K562 (cell line): ENCODE measurements at regions not wholly inside any gene's neighbourhood (a gene's known extent, or its start where the extent isn't known, plus 50 kb on each side); places are given as distances from the start of the nearest gene placed in this dataset.

Experiments used
- ATAC-seq: fragments of 200-7000 bp; cut with Tn5 transposase; 3 replicates; pipeline ENCODE4 v1.9.1; 2020; ENCODE audit warnings: moderate library complexity
- BruUV-seq: library from RNA; stranded (reverse); fragments of 400-500 nt; replicated peaks from 2 replicates; lab custom pipeline; 2021; lab: Mats Ljungman, UMichigan
- CTCF ChIA-PET: fragments of 300-600 bp; formaldehyde crosslinking; extraction: SDS; loops from one replicate; lab custom pipeline; 2021; ENCODE audit warnings: low intra/inter-chr PET ratio; lab: Yijun Ruan, JAX
- POLR2A ChIA-PET: fragments of 300-600, 350-650 bp; sonication (Branson Sonifier 250); formaldehyde crosslinking; extraction: SDS; loops from one replicate; lab custom pipeline; 2021; ENCODE audit warnings: antibody characterized with exemption, inconsistent platforms; lab: Yijun Ruan, JAX
- DNase-seq, 4 experiments: peaks; one replicate each; pipeline versions ENCODE4 v3.0.0 to v3.0.0-alpha.2; 2011 to 2018; ENCODE audit warnings: low spot score in 3 of 4, mixed read lengths in 3 of 4; ENCODE audit errors: extremely low read depth in 1 of 4
- FAIRE-seq: peaks from 2 replicates; lab custom pipeline; 2011; peaks lifted over from hg19 to GRCh38; lab: Jason Lieb, UNC
- H2AFZ ChIP-seq: 2 replicates; pipeline ENCODE4 v1.6.0; 2011; ENCODE audit warnings: low read depth, low read length, control low read depth, inconsistent platforms
- H3K27ac ChIP-seq: fragments of 200-600 bp; 3 replicates; pipeline ENCODE4 v1.8.0; 2011; ENCODE audit warnings: low read depth, mild to moderate bottlenecking, control low read depth, inconsistent platforms, low read length, moderate library complexity, mixed read lengths; ENCODE audit errors: extremely low read depth
- H3K27me3 ChIP-seq, 2 experiments: fragments of 300-600 bp in 1 of 2; 2 replicates in 1 of 2; 3 replicates in 1 of 2; pipeline versions ENCODE4 v1.6.0 to v1.8.0; 2011; ENCODE audit warnings: inconsistent platforms in 2 of 2, low read length in 2 of 2, mild to moderate bottlenecking in 1 of 2, mixed read lengths in 1 of 2, moderate library complexity in 1 of 2; ENCODE audit not compliant: control insufficient read depth in 2 of 2, insufficient read depth in 2 of 2
- H3K36me3 ChIP-seq: fragments of 300-600 bp; 3 replicates; pipeline ENCODE4 v1.8.0; 2011; ENCODE audit warnings: mild to moderate bottlenecking, low read length, inconsistent platforms; ENCODE audit not compliant: control insufficient read depth, insufficient read depth
- H3K4me1 ChIP-seq, 2 experiments: fragments of 200-600 bp in 1 of 2; replicated peaks in 1 of 2; 2 replicates in 1 of 2; 3 replicates in 1 of 2; pipeline versions ENCODE4 v1.5.1 to v1.8.0; 2011; ENCODE audit warnings: inconsistent platforms in 2 of 2, low read length in 2 of 2, mild to moderate bottlenecking in 1 of 2, mixed read lengths in 1 of 2, moderate library complexity in 1 of 2; ENCODE audit not compliant: control insufficient read depth in 2 of 2, insufficient read depth in 2 of 2
- H3K4me2 ChIP-seq: 2 replicates; pipeline ENCODE4 v1.6.1; 2011; ENCODE audit warnings: low read length, control low read depth, inconsistent platforms, mixed read lengths; ENCODE audit not compliant: insufficient read depth
- H3K4me3 ChIP-seq: fragments of 200-600 bp; sonication (generic), shearing (Covaris generic); 2 replicates; pipeline ENCODE4 v1.5.1; 2016; ENCODE audit warnings: control low read depth, inconsistent platforms
- H3K79me2 ChIP-seq: fragments of 200-600 bp; 3 replicates; pipeline ENCODE4 v1.8.0; 2011; ENCODE audit warnings: low read length, inconsistent platforms; ENCODE audit not compliant: control insufficient read depth, insufficient read depth
- H3K9ac ChIP-seq, 2 experiments: 2 replicates each; pipeline versions ENCODE4 v1.6.0 to v1.6.1; 2011; ENCODE audit warnings: low read depth in 2 of 2, low read length in 2 of 2, control low read depth in 1 of 2, inconsistent platforms in 1 of 2, mild to moderate bottlenecking in 1 of 2, mixed read lengths in 1 of 2; ENCODE audit not compliant: insufficient read depth in 1 of 2
- H3K9me1 ChIP-seq: one replicate; pipeline ENCODE4 v1.6.0; 2011; ENCODE audit warnings: inconsistent platforms, mild to moderate bottlenecking, low read length, moderate library complexity; ENCODE audit not compliant: control insufficient read depth, insufficient read depth
- H3K9me3 ChIP-seq: replicated peaks from 2 replicates; pipeline ENCODE4 v1.5.1; 2011; ENCODE audit warnings: low read depth, low read length, inconsistent platforms; ENCODE audit not compliant: control insufficient read depth, insufficient read depth
- H4K20me1 ChIP-seq: replicated peaks from 2 replicates; pipeline ENCODE4 v1.6.1; 2011; ENCODE audit warnings: low read length, inconsistent platforms, mixed read lengths; ENCODE audit not compliant: control insufficient read depth, insufficient read depth
- CBX2 ChIP-seq: fragments of 200-600 bp; sonication (generic); IDR thresholded peaks from one replicate; pipeline ENCODE4 v1.6.1; 2012; ENCODE audit warnings: mild to moderate bottlenecking, low read length, inconsistent platforms; ENCODE audit not compliant: insufficient read depth, poor library complexity, severe bottlenecking
- GATA2 ChIP-seq: sonication (generic); formaldehyde crosslinking; IDR thresholded peaks from 2 replicates; pipeline ENCODE4 v1.4.0; 2020; ENCODE audit warnings: mild to moderate bottlenecking, missing genetic modification reagents
- PHTF2 ChIP-seq: fragments of 250-450 bp; sonication (Bioruptor Pico); IDR thresholded peaks from 2 replicates; pipeline ENCODE4 v1.5.0; 2021; ENCODE audit warnings: mild to moderate bottlenecking
- PPARD ChIP-seq: fragments of 250-450 bp; sonication (Bioruptor Pico); IDR thresholded peaks from 2 replicates; pipeline ENCODE4 v1.8.0; 2022; ENCODE audit warnings: inconsistent platforms, mild to moderate bottlenecking, moderate library complexity
- SAFB ChIP-seq: fragments of 200-400 bp; formaldehyde crosslinking; IDR thresholded peaks from 2 replicates; pipeline ENCODE4 v1.6.1; 2017; ENCODE audit warnings: low read depth, low read length, borderline replicate concordance
- ZNF583 ChIP-seq: fragments of 250-450 bp; sonication (Bioruptor Pico); IDR thresholded peaks from 2 replicates; pipeline ENCODE4 v1.4.0; 2020
- WGBS: fragments of 100-300 bp; shearing (Covaris generic); methylation state at CpG from one replicate; pipeline ENCODE4 v1.1.6; 2016; ENCODE audit warnings: low coverage, mixed read lengths; ENCODE audit not compliant: insufficient coverage; ENCODE audit errors: missing lambda C conversion rate; 5-methylcytosine and 5-hydroxymethylcytosine counted together
- in situ Hi-C: fragments of 300-500 bp; cut with MboI; formaldehyde crosslinking; loops from 4 replicates; pipeline ENCODE4 v1.15.0; 2018; ENCODE audit warnings: inconsistent platforms, mixed read lengths
- intact Hi-C: fragments of 100-400 bp; cut with micrococcal nuclease; formaldehyde crosslinking; loops from 2 replicates; pipeline ENCODE4 v1.14.2; 2022
- TF ChIP-seq, protein P1 (sequence below): fragments of 200-800 bp; sonication (Bioruptor generic); IDR thresholded peaks from 2 replicates; pipeline ENCODE4 v1.6.1; 2017; ENCODE audit warnings: missing genetic modification characterization, missing compliant biosample characterization
- TF ChIP-seq, protein P2 (sequence below): IDR thresholded peaks from 3 replicates; pipeline ENCODE4 v1.6.1; 2011; ENCODE audit warnings: borderline replicate concordance, mild to moderate bottlenecking; ENCODE audit not compliant: insufficient read length, insufficient read depth
- TF ChIP-seq, protein P3 (sequence below): sonication (generic); formaldehyde crosslinking; IDR thresholded peaks from 2 replicates; pipeline ENCODE4 v1.8.1; 2022; ENCODE audit warnings: missing genetic modification reagents
- TF ChIP-seq, protein P4 (sequence below): sonication (generic); formaldehyde crosslinking; IDR thresholded peaks from 2 replicates; pipeline ENCODE4 v1.8.0; 2023; ENCODE audit warnings: mild to moderate bottlenecking, missing genetic modification reagents

DNA sequence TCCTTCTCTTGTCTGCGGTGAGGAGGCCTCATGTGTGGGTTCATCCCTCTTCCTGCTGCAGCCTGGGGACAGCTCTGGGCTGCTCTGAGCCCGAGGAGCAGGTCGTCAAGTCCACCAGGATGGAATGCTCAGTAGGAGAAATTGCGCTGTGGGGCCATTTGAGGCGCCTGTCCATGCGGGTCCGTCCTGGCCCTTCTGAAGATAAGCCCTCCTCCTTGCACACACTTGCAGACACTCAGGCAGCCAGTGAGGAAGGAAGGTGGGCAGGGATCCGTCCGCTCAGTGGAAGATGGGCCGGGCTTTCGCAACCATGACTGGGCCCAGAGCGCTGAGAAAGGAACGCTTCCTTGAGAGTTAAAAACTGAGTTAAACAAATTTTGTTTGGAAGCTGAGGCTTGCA is 356.8 kb downstream of the GLRX3 start:
- intact Hi-C loops (no loop called here), in situ Hi-C loops (no loop called here)
- ATAC-seq = no peak
- Histone ChIP-seq H2AFZ (no peak overlapping the region), H3K27ac (no peak overlapping the region), H3K9me3 (no peaks in the 10 kb centered on the region; the same call in 1 of the 2 replicates), H3K9ac (no peak overlapping the region), H3K9me1 (no peaks in the 10 kb centered on the region), H3K27me3 (no peaks in the 10 kb centered on the region), H3K79me2 (no peaks in the 10 kb centered on the region), H3K36me3 (no peaks in the 10 kb centered on the region), H3K4me3 (no peak overlapping the region), H4K20me1 (no peaks in the 10 kb centered on the region), H3K4me1 (no peaks in the 10 kb centered on the region), H3K4me2 (no peak overlapping the region)
- WGBS = 2% methylated on average over 7 of the region's 13 CpGs
- TF ChIP-seq PHTF2 (CRISPR knock-in tag) (no peak), PPARD (CRISPR knock-in tag) (no peak), ZNF583 (CRISPR knock-in tag) (no peak), GATA2 (CRISPR knock-in tag) (no peak), CBX2 (no peak), SAFB (no peak)
- TF ChIP-seq, protein P1, sequence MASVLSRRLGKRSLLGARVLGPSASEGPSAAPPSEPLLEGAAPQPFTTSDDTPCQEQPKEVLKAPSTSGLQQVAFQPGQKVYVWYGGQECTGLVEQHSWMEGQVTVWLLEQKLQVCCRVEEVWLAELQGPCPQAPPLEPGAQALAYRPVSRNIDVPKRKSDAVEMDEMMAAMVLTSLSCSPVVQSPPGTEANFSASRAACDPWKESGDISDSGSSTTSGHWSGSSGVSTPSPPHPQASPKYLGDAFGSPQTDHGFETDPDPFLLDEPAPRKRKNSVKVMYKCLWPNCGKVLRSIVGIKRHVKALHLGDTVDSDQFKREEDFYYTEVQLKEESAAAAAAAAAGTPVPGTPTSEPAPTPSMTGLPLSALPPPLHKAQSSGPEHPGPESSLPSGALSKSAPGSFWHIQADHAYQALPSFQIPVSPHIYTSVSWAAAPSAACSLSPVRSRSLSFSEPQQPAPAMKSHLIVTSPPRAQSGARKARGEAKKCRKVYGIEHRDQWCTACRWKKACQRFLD (CRISPR knock-in tag) = no peak
- TF ChIP-seq, protein P2, sequence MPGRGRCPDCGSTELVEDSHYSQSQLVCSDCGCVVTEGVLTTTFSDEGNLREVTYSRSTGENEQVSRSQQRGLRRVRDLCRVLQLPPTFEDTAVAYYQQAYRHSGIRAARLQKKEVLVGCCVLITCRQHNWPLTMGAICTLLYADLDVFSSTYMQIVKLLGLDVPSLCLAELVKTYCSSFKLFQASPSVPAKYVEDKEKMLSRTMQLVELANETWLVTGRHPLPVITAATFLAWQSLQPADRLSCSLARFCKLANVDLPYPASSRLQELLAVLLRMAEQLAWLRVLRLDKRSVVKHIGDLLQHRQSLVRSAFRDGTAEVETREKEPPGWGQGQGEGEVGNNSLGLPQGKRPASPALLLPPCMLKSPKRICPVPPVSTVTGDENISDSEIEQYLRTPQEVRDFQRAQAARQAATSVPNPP = no peak
- TF ChIP-seq, protein P3, sequence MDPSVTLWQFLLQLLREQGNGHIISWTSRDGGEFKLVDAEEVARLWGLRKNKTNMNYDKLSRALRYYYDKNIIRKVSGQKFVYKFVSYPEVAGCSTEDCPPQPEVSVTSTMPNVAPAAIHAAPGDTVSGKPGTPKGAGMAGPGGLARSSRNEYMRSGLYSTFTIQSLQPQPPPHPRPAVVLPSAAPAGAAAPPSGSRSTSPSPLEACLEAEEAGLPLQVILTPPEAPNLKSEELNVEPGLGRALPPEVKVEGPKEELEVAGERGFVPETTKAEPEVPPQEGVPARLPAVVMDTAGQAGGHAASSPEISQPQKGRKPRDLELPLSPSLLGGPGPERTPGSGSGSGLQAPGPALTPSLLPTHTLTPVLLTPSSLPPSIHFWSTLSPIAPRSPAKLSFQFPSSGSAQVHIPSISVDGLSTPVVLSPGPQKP = no peak
- TF ChIP-seq, protein P4, sequence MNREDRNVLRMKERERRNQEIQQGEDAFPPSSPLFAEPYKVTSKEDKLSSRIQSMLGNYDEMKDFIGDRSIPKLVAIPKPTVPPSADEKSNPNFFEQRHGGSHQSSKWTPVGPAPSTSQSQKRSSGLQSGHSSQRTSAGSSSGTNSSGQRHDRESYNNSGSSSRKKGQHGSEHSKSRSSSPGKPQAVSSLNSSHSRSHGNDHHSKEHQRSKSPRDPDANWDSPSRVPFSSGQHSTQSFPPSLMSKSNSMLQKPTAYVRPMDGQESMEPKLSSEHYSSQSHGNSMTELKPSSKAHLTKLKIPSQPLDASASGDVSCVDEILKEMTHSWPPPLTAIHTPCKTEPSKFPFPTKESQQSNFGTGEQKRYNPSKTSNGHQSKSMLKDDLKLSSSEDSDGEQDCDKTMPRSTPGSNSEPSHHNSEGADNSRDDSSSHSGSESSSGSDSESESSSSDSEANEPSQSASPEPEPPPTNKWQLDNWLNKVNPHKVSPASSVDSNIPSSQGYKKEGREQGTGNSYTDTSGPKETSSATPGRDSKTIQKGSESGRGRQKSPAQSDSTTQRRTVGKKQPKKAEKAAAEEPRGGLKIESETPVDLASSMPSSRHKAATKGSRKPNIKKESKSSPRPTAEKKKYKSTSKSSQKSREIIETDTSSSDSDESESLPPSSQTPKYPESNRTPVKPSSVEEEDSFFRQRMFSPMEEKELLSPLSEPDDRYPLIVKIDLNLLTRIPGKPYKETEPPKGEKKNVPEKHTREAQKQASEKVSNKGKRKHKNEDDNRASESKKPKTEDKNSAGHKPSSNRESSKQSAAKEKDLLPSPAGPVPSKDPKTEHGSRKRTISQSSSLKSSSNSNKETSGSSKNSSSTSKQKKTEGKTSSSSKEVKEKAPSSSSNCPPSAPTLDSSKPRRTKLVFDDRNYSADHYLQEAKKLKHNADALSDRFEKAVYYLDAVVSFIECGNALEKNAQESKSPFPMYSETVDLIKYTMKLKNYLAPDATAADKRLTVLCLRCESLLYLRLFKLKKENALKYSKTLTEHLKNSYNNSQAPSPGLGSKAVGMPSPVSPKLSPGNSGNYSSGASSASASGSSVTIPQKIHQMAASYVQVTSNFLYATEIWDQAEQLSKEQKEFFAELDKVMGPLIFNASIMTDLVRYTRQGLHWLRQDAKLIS (CRISPR knock-in tag) = no peak
- no TSS peak for BruUV-seq
- no peak for DNase-seq
- ChIA-PET POLR2A (no interaction called here), CTCF (no interaction called here)
- no peak for FAIRE-seq
